NCI-H2171 treated with DMSO at 0.1 percent for 48 hours (cell line): ENCODE measurements at regions not wholly inside any gene's neighbourhood (a gene's known extent, or its start where the extent isn't known, plus 50 kb on each side); places are given as distances from the start of the nearest gene placed in this dataset.

Experiments used
- DNase-seq: peaks from one replicate; lab custom pipeline; 2025; lab: John Stamatoyannopoulos, UW

DNA sequence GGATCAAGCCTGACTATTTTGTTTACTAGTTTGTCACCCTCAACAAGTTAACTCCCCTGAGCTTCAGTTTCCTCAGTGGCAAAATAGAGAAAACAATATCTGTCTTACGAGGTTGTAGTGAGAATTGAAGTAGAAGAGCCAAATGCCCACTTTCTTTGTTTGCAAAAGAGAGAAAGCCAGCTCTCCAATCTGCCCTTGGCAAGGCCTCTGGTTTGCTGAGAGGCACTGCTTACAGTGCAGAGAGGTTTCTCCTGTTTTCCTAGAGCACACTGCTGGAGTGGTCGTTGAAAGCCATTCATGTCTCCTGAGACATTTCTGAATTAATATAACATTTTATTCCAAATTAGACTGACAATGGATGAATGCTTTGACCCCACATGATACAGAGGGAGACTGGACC, 260.5 kb upstream of the IGF1R start:
- no peak for DNase-seq

DNA sequence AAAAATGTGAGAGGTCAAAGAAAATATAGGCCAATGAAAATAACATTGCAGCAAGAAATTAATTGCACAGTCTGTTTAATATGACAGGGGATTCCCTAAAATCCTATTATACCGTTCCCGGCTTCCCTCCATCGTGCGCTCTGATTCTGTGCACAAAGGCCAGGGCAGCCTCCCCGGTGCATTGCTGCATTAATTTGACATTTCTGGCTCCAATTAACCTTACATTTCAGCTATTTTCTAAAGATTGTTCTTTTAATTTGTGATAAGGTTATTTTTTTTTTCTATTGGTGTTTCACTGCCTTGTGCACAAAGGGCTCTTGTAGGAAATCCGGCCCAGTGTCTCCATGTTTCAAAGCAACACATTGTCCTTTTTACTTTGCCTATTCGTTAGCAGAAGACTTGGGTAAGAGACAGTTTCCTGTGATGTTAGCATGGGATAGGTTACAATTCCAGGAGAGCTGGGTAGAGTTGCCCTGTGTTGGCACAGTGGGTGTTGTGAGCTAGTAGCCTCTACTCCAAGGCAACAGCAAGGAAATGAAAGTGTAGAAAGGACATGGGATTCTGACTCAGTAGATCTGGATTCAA, 257.3 kb upstream of the IGF1R start:
- no peak for DNase-seq

DNA sequence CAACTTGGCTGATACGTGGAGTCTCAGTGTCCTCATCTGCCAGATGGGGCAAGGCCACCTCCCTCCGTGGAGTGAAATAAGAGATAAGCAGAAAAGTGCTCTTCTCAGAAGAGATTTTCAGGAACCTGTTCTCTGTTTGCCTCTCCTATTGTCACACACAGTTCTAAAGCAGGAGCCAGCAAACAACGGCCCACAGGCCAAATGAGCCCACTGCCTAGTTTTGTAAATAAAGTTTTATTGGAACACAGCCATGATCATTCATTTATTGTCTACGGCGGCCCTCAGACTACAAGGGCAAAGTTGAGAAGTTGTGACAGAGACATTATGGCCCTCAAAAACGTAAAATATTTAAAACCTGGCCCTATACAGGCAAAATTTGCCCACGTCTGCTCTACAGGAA, 256.8 kb upstream of the IGF1R start:
- no peak for DNase-seq

DNA sequence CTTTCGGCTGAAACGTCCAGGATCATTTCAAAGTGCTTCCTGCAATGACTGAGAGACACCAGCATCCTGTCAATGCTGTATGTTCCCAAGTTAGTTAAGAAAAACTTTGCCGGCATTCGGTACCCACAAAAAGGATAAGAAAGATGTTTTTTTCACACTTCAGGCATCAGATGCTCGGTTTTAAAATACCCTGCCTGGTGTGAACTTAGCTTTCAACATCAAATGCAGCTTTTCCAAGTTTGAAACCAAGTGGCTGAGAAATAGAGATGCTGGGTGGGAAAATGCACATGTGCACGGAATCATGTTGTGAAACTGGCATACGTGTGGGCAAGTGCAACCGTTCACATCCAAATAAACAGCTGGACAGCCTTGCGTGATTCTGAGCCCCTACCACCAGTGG, 254.9 kb upstream of the IGF1R start:
- no peak for DNase-seq

DNA sequence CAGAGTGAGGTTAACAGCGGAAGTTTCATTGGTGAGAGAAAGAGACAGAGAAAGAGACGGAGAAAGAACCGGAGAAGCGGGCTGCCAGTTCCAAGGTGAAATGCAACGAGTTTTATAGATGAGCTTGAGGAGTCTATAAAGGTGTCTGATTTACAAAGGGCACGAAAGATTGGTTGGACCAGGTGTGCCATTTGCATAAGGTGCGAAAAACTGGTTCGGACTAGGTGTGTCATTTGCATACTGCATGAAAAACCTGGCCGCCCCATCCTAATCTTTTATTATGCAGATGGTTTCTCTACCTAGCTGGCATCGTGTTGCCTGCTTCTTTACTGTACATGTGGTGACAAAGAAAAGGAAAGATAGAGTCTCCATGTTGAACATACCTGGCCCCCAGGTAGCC, 253.8 kb upstream of the IGF1R start:
- DNase-seq: no peak

DNA sequence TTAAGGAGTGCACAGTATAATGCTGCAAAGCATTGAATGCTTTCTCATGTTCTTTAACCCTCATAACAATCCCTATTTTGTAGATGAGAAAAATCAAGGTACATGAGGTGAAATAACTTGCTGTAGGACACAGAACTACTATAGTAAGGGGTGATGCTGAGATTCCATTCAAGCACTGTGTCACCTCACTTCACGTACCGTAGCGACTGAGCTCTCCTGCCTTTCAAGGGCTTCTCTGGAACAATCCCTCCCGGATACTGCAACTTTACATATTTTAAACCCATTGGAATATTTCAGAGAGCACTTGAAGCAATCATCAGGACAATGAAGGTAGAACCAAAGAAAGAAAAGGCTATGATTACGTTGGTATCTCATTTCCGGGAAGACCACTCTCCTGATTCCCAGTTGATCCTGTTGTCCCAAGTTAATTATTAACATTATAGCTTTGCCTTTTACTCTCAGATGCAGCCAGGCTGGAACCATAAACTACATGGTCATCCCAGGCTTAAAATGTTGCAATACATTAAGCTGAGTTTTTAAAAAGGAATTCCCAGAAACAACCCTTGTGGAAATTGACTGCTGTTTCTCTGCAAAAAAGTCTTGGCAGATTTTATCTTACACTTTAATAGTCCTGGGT, 252.2 kb upstream of the IGF1R start:
- no peak for DNase-seq

DNA sequence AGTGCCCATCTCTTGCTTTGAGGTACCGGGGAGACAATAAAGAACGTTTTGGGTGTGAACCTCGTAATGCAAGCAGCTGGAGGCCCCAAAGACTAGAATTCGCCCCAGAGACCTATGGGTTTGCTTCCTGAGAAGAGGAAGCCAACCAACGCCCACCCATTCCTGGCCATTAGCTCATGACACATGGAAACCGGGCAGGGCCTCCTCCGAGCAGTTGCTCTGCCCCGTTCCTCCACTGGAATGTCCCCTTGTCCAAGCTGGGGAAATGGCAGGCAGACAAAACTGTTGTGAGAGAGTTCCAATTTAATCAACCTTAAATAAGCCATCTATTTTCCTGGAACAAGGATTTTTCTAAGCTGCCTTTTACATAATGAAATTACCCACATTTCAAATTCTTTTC, 250.9 kb upstream of the IGF1R start:
- no peak for DNase-seq

DNA sequence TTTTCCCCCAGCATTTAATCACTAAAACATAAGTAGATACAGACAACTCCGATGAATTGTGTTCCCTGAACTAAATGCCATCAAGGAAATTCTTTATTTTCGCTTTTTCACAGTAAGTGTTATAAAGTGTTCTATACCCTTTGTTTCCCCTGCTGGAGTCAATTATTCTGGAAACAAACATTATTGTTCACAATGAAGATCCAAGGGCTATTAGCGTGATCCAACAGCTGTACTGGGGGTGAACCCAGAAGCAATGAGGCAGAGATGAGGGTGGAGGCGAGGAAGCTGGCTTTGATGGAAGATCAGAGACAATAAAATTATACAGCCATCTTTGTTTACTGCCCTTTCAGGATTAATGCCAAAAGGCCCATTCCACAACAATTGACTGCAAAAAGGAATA, 250.3 kb upstream of the IGF1R start:
- DNase-seq: no peak

DNA sequence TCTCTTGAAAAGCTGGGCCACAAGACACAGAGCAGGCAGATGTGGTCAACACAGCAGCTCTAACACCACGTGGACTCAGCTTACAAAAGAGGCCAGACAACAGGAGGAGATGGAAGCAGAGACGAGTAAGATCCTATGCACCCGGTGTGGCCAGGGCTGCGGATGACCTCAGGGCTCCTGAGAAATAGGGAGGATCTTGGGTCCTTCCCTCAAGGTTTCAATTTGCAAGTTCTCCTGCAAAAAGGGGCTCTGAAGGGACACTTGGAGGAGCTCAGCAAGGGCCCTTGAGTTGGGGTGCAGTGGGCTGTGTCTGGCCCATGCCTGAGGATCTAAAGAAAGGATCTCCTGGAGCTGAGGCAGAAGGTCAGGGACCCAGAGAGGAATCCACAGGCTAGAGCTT, 249.5 kb upstream of the IGF1R start:
- DNase-seq: no peak

DNA sequence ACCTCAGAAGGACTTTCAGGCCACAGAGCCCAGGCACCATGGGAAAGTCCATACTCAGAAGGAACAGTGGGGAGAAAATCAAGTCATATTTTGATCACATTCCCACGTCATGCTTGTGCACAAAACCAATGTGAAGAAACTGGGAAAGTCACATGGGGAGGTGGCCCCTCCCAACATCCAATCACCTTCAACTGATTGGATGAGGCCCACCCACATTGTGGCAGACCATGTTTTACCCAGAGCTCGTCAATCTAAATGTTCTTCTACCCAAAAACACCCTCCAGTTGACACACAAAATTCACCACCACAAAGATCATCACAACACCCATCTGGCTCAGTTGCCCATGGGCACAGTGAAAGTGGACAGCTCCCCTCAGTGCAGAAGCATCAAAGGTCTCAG, 248.2 kb upstream of the IGF1R start:
- DNase-seq: no peak

DNA sequence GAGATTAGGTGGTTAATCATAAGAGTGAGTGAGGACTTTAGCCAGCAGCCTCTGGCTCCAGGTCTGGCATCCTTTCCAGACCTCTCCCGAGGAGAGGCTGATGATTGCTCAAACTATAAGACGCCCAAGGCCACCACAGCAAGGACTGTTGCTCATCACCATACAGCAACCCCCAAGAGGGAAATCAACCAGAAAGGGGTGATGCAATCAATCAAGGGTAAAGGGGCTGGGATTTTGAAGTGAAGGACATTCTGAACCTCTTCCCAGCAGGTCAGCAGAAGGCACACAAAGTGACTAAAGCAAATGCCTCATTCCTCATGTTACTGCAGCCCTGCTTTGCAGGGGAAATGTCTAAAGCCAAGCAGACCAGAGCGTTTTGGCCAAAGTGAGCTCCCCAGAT, 247.3 kb upstream of the IGF1R start:
- no peak for DNase-seq

DNA sequence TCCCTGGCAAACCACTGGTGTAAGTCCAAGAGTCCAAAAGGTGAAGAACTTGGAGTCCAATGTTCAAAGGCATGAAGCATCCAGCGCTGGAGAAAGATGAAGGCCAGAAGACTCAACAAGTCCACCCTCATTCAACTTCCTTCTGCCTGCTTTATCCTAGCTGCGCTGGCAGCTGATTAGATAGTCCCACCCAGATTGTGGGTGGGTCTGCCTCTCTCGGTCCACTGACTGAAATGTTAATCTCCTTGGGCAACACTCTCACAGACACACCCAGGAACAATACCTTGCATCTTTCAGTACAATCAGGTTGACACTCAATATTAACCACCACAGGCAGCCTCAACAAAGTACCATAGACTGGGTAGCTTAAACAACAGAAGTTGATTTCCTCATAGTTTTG, 245.9 kb upstream of the IGF1R start:
- DNase-seq: no peak

DNA sequence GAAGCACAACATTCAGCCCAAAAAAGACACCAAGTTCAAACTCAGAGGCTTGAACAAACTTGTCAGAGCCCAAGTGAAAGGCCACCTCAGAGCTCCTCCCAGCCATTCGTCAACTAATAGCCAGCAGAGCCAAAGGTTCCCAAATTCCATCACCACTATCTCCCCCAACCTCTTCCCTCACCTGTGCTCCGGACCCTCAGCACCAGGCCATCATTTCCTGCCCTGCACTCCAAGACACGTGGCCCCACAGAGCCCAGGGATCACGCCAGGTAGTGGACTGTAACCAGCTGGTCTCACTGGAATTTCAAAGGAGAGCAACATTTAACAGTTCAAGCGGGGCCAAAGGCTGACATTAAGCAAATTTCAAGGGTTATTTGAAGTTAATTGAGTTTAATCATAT, 245.2 kb upstream of the IGF1R start:
- DNase-seq: no peak

DNA sequence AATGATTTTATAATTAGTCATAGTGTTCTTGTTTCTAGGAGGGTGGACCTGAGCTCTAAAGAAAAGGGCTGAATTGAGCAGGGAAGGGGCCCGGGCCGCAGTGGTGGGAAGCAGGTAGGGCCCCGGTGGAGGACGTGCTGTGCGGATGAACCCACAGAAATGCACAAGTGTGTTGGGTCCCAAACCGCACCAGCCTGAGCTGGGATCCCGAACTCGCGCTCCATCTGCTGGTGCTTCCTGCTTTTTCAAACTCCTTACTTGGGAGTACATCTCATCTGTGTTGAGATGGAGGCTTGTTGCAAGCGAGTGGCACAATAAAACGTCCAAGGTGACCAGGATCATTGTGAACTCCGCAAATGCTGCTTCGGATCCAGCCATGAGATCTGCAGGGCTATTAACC, 244.8 kb upstream of the IGF1R start:
- DNase-seq: no peak

DNA sequence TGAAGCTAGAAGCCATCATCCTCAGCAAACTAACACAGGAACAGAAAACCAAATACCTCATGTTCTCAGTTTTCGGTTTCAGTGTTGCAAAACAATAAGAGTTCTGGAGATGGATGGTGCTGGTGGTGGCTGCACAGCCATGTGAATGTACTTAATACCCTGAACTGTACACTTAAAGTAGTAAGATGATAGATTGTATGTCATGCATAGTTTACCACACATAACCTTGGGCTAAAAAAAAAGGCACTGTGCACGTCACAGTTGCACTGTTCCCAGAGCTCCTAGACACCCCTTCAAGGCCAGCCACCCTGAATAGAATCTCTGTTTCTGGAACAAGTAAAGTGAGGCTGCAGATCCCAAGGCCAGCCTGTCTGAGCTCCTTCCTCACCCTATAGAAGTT, 243.3 kb upstream of the IGF1R start:
- no peak for DNase-seq

DNA sequence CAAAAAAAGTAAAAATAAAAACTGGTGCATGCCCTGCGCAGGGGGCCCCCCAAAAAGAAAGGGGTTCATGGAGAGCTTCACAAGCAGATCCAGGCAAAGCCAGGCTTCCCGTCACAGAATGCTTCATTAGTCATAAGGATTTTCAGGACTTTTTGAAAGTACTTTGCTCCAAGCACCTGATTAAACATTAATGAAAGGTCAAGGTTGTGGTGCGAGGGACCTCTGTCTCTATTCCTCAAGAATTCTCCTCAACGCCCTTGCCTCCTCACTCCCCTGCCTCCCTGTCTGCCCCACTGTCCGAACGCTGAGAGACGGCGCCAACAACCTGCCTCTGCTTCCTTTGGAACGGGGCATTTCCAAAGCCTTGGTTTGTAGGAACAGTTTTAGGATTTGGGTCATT, 240.1 kb upstream of the IGF1R start:
- DNase-seq: no peak

DNA sequence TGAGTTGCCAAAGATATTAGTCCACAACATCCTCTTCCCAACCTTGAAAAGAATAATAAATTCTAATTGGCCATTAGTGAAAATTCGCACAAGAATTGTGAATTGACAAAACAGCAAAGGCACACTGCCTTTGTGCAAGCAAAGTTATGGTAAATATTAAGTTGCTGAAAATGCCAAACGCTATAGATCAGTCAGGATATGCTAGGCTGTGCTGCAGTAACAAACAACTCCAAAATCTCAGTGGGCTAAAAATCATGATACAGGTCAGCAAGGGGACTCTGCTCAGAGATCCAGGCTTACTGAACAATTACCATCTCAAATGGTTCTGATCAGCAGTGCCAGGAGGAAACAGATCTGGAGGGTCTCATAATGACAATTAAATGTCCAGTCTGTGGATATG, 238.0 kb upstream of the IGF1R start:
- no peak for DNase-seq

DNA sequence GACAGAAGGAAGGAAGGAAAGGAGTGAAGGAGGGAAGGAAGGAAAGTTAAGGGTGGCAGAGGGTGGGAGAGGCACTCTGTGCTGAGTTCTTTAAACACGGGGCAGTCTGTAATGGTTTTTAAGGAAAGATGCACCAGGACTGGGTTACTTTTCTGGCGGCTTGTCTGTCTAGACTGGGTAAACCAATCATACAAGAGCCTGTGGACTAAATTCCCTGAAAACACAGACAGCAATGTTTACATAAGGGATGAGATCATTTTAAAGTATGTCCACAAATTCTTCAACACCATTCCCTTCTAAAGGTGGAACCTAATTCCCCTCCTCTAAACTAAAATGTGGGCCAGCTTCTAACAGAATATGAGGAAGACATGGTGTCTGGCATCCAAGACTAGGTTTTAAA, 235.5 kb upstream of the IGF1R start:
- DNase-seq: no peak

DNA sequence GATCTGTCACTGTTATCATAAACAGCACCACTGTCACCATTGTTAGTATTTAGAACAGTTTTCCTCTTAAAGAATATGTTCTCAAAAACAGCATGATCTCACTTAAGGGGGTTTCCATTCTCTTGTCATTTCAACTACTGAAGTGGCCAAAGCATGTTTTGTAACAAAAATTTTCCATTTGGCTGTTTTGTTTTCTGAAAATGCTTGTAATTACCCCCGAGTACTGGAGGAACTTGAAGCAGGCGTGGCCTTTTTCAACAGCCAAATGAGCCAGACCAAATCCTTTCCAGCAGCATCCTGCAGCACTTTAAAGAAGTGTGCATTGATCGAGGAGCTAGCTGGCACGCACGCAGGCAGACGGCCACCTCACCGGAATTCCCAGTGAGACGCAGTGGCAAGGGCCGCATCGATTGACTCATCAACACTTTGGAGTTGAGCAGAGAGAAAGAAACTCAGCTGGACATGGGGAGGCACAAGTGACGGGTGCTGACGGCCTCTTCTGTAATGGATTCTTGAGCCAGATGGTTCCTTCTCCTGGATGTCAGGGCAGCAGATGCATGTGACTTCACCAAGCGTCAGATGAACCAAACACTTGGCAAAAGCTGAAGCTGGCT, 234.3 kb upstream of the IGF1R start:
- no peak for DNase-seq

DNA sequence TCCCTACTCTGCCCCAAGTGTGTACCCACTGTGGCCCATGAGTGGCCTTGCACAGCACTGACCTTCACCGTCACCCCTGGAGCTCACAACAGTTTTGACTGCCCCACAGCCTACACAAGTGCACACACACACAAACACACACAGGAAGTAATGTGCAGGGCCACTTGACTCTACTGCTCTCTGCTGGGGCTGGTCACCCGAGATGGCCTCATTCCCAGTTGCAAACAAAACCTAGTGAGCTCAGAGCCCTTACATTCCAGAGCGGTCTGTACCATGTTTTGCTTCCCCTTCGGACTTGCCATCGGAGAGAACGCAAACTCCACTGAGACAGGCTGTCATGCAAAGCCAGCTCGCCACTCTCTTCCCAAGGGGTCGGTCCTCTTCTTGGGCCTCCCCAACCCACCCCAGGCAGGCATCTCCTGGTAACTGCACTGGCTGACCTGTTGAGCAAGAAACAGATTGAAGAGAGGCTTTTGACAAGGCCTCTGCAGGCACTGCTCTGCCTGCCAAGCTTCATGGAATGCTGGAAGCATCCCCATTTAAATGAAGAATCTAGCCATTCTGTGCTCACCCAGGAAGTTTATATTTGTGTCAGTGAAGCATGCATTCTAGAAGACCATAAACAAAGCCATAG, 232.0 kb upstream of the IGF1R start:
- no peak for DNase-seq

DNA sequence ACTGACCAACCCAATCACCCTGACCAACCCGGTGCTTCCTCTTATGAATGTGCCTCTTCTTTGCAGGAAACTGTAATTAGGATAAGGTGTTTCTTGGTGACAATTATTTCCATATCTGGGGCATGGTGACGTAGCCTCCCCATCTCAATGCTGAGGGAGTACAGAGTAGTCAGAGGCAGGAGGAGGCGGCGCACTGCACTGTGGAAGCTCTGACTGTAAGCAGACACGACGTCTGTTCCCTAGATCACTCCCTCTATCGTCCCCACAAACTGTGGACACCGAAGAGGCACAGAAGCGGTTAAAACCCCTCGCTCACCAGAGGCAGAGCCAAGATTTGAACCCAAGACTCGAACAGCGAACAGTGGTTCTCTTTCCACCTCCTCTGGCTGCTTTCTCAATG, 231.0 kb upstream of the IGF1R start:
- DNase-seq: no peak

DNA sequence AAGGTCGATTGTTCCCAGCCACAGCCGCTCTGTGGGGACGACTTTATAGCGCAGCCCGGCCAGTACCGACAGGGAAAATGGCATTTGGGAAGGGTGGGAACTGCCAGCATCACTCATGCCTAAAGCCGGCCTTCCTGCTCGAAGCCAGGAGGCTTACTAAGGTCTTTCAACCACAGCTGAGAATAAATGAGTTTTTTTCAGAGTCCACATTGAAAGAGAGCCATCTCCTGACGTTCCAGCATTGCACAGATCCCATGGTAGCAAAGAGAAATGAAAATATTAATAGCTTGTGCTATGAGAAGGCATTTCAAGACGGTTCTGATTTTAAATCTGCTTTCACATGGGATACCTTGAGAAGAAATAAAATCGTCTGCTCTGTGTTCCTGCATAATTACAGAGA, 230.2 kb upstream of the IGF1R start:
- no peak for DNase-seq

DNA sequence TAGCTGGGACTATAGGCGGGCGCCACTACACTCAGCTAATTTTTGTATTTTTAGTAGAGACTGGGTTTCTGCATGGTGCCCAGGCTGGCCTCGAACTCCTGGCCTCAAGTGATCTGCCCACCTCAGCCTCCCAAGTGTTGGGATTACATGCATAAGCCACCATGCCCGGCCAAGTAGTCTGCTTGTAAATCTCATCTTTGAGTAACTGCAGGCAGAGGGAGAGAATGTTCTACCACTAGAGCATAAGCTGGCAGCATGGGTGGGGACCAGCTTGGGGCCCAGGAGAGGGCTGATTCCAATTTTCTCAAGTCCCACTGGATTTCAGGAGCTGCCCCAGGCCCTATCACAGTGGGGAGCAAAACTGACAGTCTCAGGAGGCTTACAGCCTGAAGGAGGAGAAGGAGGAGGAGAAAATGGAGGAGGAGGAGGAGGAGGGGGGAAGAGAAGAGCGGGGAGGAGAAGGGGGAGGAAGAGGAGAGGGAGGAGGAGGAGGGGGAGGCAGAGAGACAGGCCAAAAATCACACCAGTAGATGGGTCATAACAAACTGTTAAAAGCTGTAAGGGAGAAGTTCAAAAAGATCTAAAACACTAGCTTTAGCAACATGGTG, 229.1 kb upstream of the IGF1R start:
- DNase-seq: no peak
